GM21737 (cell line): ENCODE measurements at regions not wholly inside any gene's neighbourhood (a gene's known extent, or its start where the extent isn't known, plus 50 kb on each side); places are given as distances from the start of the nearest gene placed in this dataset.

Experiments
- ATAC-seq: cut with Tn5 transposase; IDR thresholded peaks from one replicate; pipeline ENCODE4 v1.9.1; 2021; ENCODE audit warnings: mild to moderate bottlenecking, moderate library complexity; ENCODE audit not compliant: unreplicated experiment

DNA sequence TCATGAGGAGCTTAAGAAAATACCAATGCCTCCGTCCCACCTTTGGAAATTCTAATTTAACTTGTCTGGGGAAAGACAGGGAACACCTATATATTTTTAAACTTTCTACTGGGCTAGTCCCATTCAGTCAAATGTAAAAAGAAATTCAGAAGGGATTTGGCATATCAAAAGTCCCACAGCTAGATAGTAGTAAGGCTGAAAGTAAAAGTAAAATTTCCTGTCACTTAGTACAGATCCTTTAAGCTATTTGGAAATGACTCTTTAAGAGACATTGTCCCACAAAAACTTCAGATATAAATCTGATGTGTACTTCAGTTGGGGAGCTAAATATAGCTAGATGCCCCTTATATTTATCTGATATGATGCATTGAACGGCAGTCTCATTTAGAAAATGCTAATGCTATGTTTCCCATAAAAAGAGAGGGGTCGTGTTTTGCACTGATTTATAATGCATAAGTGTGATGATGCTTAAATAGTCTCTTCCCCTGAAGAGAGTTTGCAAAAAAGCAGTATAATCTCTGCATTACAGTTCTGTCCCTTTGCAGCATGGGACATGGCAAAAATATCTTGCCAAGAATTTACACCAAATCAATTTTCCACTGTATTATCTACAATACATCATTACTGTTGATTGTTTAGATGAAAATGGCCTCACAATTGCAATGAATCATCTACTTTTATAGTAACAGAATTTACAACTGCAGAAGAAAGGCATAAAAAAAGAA is 860.8 kb upstream of the MAP3K7 start:
- ATAC-seq = no peak

DNA sequence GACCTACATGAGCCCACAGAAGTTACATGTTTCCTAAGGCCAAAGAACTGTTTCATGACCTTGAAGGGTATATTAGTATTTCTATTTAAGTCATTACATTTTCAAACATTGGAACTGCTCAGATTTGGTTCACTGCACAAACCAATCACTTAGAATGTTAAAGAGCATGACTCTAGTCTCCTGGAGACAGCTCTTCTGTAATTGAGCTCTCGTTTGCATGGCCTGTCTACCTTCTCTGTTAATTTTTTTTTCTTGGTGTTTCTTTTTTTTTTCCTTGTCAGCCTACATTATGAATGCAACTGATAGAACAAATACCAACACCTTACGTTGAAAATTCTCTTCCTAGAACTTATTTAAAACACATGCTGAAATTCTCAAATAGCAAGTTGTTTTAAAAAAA is 860.2 kb upstream of the MAP3K7 start:
- no peak for ATAC-seq

DNA sequence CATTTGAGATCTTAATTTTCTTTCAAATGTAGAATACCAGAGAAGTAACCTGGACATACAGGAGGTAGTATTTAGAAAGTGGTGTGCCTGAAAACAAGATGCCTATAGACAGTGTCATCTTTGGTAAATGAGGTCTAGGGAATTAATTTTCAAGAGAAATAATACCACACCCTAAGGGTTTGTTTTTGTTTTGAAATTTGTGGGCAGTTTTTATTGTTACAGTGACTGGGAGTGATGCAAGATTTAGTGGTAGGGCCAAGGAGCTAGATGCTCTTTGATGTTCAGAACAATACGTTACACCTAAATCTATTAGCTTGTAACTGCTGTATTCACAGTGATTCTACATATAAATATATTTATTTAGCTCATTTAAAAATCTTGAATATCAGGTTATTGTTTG is 856.5 kb upstream of the MAP3K7 start:
- no peak for ATAC-seq

DNA sequence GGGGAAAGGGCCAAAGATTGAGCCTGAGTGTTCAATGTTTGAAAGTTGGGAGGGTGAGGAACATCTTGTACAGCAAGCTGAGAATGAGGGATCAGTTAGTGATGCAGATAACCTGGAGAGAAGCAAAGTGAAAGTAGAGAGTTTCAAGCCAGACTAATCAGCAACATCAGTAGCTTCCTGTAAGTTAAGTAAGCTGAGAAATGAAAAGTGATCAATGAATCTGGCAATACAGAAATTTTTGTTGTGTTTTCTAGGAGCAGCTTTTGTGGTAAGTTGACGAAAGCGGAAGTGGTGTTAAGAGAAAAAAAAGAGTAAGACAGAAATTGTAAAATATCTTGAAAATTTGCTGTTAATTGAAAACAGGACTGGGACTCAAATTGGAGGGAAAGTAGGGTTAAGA is 855.5 kb upstream of the MAP3K7 start:
- ATAC-seq = no peak

DNA sequence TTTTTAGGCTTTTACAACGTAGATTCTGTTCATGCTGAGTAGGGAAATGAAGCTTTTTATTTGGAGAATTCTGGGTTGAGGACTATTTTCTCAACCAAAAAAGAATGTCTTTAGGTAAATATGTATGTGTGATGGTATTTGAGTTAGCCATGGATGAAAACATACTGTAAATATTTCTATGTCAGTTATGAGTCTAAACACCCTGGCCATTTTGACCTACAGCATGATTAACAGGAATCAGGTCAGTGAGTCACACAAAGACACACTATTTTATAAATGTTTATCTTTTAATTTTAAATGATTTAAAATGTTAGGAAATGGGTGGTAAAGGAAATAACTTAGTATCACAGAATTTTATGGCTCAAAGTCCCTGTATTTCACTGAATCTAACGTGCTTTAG is 851.7 kb upstream of the MAP3K7 start:
- ATAC-seq = no peak

DNA sequence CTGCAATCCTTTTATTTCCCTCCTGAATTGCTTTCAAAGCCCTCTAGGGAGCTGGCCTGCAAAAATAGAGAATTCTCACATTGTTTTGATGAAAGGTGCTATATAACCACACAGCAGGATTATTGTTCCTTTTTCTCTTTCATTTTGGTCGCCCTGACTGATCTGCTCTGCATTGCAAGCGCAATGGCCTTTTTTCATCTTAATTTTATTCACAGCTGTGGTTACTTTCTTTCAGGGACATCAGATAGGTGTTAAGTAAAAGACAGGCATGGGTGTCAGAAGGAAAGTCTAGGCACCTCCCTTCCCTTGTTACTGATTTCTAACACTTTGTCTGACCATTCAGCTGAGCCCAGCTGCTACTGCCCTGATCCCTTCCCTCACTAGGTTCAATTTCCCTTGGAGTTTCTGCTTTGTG is 850.5 kb upstream of the MAP3K7 start:
- ATAC-seq = no peak

DNA sequence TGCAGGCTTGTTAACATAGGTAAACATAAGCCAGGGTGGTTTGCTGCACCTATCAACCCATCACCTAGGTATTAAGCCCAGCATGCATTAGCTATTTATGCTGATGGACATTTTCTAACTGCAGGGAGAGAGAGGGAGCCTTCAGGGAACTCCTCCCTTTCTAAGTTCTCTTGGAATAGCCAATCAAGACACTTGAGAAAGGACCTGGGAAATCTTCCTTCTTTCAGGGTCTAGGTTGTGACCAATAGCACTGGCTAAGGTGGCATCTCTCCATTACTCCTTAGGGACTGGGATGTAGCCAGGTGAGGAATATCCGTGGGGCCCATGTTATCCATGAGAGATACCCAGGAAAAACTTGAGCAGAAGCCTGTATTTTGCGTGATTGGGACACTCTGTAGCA is 849.6 kb upstream of the MAP3K7 start:
- ATAC-seq = no peak

DNA sequence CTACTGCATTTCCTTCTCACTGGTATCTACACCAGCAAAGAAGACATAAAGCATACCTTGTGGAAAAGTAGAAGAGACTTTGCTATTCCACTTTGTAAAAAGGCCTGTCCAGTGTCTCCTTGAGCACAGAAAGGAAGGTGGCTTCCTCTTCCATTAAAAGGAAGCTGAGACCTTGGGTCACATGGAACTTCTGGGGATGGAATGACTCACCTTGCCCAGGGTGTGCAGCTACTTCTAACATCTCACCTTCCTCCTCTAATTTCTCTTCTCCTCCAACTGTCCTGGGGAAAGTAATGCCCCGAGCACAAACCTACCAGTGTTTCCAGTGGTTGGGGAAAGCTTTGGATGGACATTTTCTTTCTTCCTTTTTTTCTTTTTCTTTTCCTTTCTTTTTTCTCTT is 848.8 kb upstream of the MAP3K7 start:
- ATAC-seq = no peak

DNA sequence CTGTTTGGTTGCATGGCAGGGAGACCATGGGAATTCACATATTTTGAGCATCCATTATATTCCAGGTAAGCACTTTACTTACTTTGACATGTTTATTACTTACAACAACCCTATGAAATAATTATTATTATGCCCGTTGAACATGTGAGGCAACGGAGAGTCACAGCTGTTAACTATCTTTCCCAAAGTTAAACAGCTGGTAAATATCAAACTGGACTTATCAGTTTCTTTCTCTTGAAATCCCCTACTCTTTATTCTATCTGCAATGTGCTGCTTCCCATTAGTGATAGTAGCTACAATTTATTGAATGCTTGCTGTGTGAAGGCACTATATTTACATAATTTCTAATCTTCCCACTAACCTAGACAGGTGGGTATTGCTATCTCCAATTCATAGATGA is 847.7 kb upstream of the MAP3K7 start:
- no peak for ATAC-seq

DNA sequence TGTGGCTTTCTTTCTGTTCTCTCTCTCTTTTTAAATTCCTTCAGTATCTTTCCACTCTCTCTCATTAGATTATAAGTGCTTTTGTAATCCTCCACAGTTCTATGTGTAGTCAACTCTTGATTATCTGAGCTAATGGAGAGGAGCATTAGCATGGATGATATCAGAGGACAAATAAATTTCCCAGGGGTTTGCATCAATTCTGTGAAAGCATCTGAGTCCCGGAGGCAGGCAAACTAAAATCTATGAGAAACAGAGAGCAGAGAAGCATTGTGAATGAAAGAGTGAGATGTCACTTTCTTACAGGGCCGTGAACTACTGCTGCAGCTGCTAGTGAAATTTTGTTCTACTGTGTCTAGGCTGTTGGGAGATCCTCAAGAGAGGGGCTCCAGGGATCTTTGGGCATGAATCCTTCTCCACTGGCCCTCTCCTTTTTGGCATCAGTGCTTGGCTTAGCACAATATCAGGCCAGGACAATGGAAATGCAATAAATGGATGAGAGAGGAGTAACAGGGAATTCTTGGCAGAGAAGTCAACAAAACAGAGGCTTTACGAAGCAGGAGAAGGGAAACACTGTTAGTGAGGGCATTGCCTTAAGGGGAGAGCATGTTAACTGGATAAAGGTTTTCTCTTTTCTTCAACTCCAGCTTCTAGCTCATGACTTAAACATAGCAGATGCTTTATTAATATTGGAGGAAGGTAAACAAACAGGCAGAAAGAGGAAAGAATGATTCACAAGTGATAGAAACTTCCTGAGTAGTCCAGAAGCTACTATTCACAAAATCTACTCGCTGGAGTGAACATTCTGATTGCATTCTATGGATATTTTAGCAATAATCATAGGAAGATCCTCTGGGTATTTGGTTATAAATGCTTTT is 847.0 kb upstream of the MAP3K7 start:
- no peak for ATAC-seq

DNA sequence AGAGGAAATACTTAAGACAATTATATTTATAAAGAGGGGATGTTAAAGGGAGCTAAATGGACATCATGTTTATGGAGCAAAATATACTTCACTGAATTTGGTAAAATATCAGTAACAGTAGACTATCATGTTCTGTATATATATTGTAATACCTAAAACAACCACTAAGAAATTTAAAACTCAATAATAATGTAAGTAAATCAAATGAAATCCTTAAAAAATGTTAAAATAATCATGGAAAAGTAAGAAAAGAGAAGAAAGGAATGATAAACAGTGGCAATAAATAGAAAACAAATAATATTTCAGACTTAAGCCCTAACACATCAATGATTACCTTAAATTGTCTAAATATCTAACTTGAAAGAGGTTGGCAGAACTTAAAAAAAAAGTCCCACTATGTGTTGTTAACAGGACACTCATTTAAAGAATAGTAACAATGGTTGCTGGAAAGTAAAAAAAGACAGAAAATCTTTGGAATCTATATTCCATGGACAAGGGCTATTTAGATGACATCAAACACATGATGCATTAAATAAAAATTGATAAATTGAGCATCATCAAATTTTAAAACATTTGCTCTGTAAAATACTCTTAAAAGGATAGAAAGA is 842.2 kb upstream of the MAP3K7 start:
- no peak for ATAC-seq

DNA sequence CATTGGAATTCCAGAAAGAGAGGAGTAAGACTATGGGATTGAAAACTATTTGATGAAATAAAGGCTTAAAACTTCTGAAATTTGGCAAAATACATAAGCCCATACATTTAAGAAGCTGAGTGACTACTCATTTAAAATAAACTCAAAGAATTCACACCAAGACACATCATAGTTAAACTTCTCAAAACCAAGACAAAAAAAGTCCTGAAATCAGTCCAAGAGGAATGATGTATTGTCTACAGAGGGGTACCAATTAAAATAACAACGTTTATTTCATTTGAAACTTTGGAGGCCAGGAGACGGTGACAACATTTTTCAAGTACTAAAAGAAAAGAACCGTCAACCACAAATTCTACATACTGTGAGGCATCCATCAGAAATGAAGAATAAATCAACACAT is 841.4 kb upstream of the MAP3K7 start:
- ATAC-seq = no peak

DNA sequence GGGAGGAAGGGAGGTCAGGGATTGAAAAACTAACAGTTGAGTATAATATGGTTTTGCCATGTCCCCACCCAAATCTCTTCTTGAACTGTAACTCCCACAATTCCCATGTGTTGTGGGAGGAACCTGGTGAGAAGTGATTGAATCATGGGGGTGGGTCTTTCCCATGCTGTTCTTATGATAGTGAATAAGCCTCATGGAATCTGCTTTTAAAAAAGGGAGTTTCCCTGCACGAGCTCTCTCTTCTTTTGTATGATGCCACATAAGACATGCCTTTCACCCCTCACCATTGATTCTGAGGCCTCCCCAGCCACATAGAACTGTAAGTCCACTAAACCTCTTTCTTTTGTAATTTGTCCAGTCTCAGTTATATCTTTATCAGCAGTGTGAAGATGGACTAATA is 833.4 kb upstream of the MAP3K7 start:
- no peak for ATAC-seq

DNA sequence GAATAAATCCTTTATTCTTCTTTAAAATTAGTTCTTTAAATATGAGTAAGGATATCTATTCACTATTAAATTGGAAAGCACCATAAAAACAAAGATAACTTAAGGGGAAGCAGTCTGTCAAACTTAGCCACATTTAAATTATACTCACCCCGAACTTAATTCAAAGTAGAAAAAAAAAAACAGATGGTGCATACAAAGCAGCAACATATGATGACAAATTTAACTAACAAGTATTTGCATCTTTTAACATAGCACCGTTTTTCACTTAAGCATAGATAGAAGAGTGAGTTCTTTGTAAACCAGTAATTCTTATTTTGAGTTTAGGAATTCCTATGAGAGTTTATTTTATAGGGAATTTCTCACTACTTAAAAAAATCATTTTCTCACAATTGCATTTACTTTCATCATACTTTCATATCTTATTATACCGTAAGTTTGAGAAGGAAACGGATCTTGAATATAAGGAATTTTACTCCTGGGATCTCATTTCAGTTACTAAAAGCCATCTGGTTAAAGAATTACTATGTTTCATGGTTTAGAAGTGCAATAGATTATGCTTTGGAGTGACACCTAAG is 828.2 kb upstream of the MAP3K7 start:
- no peak for ATAC-seq

DNA sequence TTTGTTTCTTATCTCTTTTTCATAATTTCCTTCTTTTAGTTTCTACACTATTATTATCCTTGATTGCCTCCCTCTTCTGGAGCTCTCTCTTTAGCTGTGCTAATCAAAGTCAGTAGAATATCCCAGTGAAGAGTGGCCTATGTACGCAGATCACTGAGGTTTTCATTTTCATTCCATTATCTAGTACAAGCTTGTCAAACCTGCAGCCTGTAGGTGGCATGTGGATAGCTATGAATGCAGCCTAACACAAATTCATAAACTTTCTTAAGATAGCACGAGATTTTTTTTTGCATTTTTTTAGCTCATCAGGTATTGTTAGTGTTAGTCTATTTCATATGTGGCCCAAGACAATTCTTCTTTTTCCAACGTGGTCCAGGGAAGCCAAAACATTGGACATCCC is 825.7 kb upstream of the MAP3K7 start:
- no peak for ATAC-seq

DNA sequence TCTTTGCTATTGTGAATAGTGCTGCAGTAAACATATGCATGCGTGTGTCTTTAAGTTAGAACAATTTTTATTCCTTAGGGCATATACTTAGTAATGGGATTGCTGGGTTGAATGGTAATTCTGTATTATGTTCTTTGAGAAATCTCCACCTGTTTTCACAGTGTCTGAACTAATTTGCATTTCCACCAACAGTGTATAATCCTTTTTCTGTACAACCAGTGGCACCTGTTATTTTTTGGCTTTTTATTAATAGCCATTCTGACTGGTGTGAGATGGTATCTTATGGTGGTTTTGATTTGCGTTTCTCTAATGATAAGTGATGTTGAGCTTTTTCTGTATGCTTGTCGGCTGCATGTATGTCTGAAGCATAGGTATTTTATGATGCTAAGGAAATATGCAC is 820.8 kb upstream of the MAP3K7 start:
- ATAC-seq = no peak

DNA sequence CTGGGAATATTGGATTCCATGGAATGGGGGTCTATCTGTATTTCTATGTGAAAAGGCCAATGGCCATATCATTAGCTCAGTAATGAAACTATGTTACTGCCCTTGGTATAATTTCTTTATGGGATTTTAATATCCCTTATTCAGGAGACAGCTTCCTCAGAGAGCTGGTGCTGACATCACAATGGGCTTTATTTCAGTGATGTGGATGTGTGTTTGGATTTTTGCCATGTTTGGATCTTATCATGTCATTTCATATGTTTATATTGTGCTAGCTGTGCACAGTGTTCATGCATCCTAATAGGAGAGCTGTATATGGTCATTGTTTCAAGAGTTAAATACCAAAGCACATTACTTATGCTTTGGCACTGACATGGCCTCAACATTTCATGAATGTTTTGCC is 806.1 kb upstream of the MAP3K7 start:
- no peak for ATAC-seq

DNA sequence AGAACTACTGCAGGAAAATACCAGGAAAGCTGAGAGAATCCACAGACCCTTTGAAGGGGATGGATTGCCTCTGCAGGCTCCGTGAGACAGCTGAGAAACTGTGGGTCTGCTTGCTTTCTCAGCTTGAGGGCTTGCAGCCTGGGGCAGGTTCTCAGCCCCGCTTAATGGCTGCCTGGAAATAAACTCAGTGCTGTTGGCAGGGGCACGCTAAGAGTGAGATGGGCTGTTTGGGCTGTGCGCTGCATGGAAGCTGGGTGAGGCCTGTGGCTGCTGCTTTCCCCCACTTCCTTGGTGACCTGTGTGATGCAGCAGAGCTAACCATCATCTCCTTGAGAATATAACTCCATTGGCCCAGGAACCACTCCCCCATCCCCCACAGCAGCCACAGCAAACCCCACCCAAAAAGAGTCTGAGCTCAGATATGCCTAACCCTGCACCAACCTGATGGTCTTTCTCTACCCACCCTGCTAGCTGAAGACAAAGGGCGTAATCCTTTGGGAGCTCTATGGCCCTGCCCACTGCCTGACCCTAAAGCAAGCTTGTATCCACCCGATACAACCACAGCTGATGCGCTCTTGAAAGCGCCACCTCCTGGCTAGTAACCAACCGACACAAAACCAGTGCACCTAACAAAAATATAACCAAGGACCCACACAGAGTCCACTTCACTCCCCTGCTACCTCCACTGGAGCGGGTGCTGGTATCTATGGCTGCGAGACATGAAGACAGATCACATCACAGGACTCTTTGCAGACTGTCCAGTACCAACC is 800.6 kb upstream of the MAP3K7 start:
- no peak for ATAC-seq

DNA sequence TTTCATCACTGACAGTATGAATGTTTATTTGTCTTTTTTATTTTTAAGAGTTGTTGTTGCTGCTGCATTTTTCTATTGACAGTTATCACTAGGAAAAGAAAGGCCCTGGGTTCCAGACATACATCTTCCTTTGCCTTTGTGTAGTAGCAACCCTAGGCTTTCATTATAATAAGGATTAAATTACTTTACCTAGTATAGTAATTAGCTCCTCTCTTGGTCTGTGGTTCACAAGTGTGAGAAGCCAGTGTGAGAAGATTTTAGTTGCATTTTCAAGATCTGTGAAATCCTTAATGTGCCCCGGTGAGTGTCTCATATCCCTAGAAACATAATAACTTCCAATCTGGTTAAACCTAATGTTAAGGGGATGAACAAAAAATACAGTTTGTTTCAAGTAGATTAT is 799.3 kb upstream of the MAP3K7 start:
- ATAC-seq = no peak

DNA sequence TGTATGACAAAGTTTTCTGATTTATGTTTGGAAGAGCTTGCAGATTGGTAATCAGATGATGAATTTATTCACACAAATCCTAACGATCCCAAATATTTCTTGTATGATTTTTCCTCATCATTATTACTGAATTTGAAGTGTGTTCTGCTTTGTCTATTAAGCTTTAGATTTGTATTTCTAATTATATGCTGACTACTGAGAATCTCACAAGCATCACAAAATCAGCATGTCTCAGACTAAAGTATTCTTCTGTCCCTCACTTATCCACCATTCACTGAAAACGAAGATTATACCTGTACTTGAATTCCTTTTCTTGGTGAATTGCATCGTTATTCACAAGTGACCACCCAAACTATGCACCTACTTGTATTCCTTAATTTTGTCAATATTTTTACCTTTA is 796.3 kb upstream of the MAP3K7 start:
- no peak for ATAC-seq

DNA sequence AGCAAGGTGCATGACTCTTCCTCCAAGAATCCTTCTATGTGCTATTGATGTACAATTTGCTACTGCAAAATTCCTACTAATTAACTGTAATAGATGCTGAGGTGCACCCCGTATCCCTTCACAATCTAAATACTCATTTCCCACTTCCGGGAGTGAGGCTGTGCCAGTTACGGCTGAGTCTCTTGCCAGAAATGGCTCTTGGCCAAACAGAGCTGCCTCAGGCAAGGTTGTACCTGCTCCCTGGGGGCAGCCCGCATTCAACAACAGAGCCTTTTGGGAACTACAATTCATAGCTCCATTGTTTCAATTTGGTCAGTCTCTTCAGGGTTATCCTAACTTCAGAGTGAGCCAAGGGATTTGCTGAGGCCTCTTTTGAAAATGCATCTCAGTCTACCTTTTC is 789.8 kb upstream of the MAP3K7 start:
- ATAC-seq = no peak
